ENCODE measurements at regions not wholly inside any gene's neighbourhood (a gene's known extent, or its start where the extent isn't known, plus 50 kb on each side); places are given as distances from the start of the nearest gene placed in this dataset.
"Not testable (repeated sequence)": the region's sequence is repeated elsewhere in the genome, so short reads cannot be mapped to it uniquely, and the experiment has no call there.

- DNase-seq (ENCODE audit: low spot score): no peak
Measured at GRCh38 chr2:33949371-33949770, 350.3 kb upstream of the FAM98A start.

DNA sequence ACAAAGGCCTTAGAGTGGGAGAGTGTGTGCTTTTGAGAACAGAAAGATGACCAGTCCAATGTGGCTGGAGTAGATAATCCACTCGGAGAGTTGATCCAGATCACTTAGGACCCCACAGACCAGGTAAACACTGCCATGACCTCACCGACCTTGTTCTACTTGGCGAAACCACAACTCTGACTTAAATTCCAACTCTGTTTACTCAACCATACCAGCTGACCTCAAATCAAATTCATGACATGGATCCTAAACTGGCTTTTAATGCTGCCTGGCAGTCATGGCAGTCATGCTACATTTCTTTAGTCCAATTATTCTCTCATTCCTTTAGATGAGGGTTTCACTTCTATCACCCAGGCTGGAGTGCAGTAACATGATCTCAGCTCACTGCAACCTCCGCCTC, 347.1 kb upstream of the FAM98A start:
- DNase-seq (ENCODE audit: low spot score): no peak

GRCh38 chr2:33933203-33933602, 334.1 kb upstream of the FAM98A start:
- no peak for DNase-seq (ENCODE audit: low spot score)

- no peak for DNase-seq (ENCODE audit: low spot score)
Measured at GRCh38 chr2:33931164-33931563, 332.1 kb upstream of the FAM98A start.

DNA sequence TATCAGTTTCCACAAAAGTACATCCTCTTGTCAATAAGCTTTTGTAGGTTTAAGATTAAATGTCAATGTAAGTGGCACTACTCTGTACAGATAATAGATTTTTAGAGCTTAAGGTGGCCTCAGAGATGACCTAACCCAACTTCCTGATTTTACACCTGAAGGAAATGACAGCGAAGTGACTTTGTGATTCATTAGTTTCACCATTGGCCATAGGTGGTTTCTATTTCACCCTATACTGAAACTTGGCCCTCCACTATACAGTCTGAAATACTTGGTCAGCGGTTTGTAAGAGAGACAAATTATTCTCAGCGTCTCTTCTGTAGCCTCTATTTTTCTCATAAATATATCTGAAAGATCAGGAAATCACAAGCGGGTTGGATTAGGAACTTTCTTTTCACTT, 330.4 kb upstream of the FAM98A start:
- DNase-seq (ENCODE audit: low spot score): no peak

- DNase-seq (ENCODE audit: low spot score): no peak
Measured at GRCh38 chr2:33927756-33928155, 328.7 kb upstream of the FAM98A start.

GRCh38 chr2:33925311-33925710, 326.2 kb upstream of the FAM98A start:
- no peak for DNase-seq (ENCODE audit: low spot score)

GRCh38 chr2:33924586-33925169, 325.6 kb upstream of the FAM98A start:
- DNase-seq (ENCODE audit: low spot score): no peak

GRCh38 chr2:33917252-33917651, 318.2 kb upstream of the FAM98A start:
- DNase-seq (ENCODE audit: low spot score): no peak

- no peak for DNase-seq (ENCODE audit: low spot score)
Measured at GRCh38 chr2:33913071-33913616, 314.0 kb upstream of the FAM98A start.

DNA sequence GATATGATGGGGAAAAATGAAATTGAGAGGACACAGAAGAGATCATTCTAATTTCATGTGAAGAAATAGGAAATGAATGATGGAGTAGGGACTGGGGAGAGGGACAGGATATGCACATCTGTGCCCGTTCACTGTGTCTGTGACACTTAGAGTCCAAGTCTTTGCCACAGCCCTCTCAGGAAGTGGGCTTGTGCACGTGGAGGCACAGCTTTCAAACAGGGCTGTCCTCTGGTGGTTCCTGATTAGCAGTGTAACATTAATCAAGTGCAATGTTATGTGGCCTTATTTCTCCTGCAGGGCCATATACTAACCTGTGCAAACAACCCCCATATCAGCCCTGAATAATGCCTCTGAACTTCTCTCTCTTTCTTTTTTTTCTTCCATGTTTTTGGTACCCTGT, 312.2 kb upstream of the FAM98A start:
- no peak for DNase-seq (ENCODE audit: low spot score)

DNA sequence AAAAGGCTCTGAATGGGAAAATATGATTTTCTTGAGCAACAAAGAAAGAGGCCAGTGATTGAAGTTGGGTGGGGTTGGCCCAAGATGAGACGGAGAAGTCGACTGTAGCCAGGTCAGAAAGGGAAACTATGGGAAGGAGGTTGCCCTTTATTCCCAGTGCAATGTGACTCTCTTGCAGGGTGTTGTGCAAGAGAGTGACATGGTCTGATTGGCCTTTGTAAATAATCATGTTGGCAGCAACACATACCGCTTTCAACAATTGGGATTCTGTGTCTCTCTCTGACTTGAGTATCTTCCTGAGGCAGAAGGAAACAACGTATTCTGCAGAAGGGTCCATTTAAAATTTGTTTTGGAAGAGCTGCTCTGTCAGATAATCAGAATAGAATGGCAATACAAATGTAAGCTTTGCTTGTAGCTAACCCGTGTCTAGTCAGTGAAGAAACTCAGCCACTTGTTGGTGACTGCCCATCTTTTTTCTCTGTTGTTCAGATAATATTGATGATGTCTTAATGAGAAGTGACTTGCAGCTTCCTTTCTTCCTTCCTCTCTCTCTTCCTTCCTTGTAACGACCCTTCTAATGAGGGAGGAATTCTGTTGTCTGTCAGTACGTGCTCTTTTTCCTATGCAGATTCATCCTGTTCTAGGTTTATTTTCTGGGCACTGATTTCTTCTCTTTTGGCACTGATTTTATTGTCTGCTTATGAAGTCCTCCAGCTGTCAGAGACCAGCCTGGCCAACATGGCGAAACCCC, 311.0 kb upstream of the FAM98A start:
- peak; percentile 11 for DNase-seq (ENCODE audit: low spot score)

- DNase-seq (ENCODE audit: low spot score): no peak
Measured at GRCh38 chr2:33907866-33908265, 308.8 kb upstream of the FAM98A start.

GRCh38 chr2:33906129-33906528, 307.0 kb upstream of the FAM98A start:
- not testable (repeated sequence) for DNase-seq (ENCODE audit: low spot score)

DNA sequence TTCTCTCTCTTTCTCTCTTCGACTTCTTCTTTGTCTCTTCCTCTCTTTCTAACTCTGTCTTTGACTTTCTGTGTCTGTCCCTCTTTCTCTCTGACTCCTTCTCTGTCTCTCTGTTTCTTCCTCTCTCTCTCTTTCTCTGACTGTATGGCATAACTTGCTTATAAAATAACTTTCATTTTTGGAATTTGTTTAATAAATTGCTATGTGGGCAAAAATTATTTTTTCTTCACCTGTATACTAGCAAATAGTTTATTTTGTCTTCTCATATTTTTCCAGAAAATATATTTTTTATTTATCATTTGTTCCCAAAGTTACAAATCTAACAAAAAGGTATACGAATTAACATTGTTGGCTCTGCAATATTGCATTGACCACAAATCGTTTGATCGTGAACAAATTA, 305.7 kb upstream of the FAM98A start:
- no peak for DNase-seq (ENCODE audit: low spot score)

DNA sequence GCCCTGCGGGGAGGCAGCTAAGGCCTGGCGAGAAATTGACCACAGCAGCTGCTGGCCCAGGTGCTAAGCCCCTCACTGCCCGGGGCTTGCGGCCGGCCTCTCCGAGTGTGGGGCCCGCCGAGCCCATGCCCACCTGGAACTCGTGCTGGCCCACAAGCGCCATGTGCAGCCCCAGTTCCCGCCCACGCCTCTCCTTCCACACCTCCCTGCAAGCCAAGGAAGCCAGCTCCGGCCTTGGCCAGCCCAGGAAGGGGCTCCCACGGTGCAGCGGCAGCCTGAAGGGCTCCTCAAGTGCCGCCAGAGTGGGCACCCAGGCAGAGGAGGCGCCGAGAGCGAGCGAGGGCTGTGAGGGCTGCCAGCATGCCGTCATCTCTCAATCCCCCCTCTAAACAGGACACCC, 304.6 kb upstream of the FAM98A start:
- no peak for DNase-seq (ENCODE audit: low spot score)

DNA sequence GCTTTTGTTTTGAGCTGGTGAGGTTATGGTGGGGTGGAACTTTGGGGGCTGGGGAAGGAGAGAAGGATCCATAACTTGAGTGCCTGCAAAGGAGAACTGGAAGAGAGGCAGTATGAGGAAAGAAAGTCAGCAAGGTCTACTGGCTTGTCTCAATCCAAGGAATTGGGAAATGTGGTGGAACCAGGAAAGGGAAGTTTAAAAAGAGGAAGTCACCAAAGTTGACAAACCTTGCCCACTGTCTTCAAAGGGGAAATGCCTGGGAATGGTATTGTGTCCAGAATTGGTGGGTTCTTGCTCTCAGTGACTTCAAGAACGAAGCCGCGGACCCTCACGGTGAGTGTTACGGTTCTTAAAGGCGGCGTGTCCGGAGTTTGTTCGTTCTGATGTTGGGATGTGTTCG, 304.1 kb upstream of the FAM98A start:
- no peak for DNase-seq (ENCODE audit: low spot score)

GRCh38 chr2:33900610-33901009, 301.5 kb upstream of the FAM98A start:
- DNase-seq (ENCODE audit: low spot score): no peak

- DNase-seq (ENCODE audit: low spot score): no peak
Measured at GRCh38 chr2:33897741-33898140, 298.6 kb upstream of the FAM98A start.

DNA sequence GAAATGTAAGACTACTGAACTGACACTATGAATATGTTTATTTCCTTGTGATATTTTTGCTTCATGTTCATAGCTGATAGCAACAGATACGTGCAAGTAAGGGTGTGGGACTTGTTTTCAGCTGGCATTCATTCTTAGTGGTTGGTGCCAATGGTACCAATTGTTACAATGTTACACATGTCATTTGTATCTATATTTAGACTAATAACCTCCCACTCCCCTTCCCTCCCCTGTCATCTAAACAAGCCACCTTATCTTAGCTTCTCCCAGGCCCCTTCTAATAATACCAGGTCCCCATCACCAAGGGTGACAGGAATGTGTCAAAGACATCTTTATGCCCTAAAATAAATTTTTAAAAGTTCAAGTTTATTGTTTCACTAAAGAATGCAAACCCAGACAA, 294.7 kb upstream of the FAM98A start:
- DNase-seq (ENCODE audit: low spot score): no peak

GRCh38 chr2:33891616-33892015, 292.5 kb upstream of the FAM98A start:
- DNase-seq (ENCODE audit: low spot score): no peak

- DNase-seq (ENCODE audit: low spot score): no peak
Measured at GRCh38 chr2:33890686-33891085, 291.6 kb upstream of the FAM98A start.

DNA sequence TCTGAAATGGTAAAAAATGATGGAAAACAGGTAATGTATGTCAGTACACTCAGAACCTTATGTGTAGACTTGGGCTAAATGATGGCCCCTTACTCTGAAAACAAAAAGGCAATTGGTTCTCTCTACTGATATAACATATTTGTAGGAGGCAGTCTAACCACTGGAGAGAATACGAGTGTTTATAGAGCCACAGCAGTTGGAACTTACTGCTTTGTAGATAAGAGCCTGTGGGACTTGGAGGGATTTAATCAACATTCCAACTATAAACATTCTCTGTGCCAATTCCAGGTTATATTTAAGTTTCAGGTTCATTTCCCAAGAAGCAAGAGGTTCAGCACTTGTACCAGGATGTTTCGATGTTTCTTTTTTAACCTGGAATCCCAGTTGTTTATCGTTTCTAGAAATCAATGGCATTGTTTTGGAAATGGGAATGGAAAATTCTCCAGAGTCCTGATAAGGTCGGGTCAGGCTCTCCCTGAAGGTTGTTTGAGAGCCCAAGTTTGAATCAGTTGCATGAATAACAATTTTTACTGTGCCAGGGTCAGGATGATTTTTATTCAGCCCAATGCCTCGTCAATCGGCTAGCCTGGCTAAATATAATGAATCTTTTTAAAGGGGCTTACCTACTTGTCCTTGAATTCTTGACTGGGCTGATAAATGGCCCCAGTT, 278.4 kb upstream of the FAM98A start:
- DNase-seq (ENCODE audit: low spot score): no peak
